SHP77 (cell line): ENCODE measurements at regions not wholly inside any gene's neighbourhood (a gene's known extent, or its start where the extent isn't known, plus 50 kb on each side); places are given as distances from the start of the nearest gene placed in this dataset.
"Not testable (repeated sequence)": the region's sequence is repeated elsewhere in the genome, so short reads cannot be mapped to it uniquely, and the experiment has no call there.

Experiments used
- DNase-seq, 2 experiments: peaks; one replicate each; lab custom pipeline; 2025; lab: John Stamatoyannopoulos, UW

DNA sequence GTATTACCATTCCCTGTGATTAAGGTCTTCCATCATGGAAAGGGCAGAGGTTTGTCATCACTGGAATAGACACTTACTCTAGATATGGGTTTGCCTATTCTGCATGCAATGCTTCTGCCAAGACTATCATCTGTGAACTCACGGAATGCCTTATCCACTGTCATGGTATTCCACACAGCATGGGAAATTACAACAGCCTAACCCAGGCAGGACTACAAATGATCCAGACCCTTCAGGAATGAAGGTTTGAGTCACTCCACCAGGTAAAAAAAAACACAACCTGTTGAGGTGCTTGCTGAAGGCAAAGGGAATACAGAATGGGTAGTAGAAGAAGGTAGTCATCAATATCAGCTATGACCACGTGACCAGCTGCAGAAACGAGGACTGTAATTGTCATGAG lies 89.0 kb upstream of the RANBP6 start:
- not testable (repeated sequence) for DNase-seq

DNA sequence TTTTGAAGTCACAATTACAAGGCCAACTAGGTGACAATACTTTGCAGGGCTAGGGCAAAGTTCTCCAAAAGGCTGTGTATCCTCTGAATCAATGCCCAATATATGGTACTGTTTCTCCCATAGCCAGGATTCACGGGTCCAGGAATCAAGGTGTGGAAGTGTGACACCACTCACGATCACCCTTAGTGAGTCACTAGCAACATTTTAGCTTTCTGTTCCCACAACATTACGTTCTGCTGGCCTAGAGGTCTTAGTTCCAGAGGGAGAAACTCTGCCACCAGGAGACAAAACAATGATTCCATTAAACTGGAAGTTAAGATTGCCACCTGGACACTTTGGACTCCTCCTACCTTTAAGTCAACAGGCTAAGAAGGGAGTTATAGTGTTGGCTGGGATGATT lies 88.5 kb upstream of the RANBP6 start:
- DNase-seq = not testable (repeated sequence)

GRCh38 chr9:6102336-6102987 lies 87.0 kb upstream of the RANBP6 start:
- not testable (repeated sequence) for DNase-seq

DNA sequence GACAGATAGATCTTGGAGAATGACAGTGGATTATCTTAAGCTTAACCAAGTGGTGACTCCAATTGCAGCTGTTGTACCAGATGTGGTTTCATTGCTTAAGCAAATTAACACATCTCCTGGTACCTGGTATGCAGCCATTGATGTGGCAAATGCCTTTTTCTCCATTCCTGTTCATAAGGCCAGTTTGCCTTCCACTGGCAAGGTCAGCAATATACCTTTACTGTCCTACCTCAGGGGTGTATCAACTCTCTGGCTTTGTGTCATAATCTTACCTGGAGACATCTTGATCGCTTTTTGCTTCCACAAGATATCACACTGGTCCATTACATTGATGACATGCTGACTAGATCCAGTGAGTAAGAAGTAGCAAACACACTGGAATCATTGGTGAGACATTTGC lies 86.3 kb upstream of the RANBP6 start:
- DNase-seq = not testable (repeated sequence)

DNA sequence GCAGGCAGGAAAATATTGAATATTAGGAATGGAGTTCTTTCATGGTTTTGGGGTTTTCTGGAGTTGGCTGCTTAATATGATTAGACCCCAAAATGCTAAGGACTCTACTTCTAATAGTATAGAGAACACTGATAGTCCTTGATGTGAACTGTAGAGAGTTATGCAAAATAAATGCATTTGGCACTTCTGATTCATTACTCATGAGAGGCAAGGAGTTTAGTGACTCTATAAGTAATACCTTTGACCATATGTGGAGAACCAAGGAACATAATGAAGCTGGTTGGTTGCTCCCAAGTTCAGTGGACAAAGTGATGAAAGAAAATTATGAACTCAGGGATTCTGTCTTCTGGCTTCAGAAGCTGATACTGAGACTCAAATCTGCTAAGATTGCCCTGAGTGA lies 83.9 kb upstream of the RANBP6 start:
- not testable (repeated sequence) for DNase-seq

GRCh38 chr9:6098431-6098830 lies 83.0 kb upstream of the RANBP6 start:
- no peak for DNase-seq

DNA sequence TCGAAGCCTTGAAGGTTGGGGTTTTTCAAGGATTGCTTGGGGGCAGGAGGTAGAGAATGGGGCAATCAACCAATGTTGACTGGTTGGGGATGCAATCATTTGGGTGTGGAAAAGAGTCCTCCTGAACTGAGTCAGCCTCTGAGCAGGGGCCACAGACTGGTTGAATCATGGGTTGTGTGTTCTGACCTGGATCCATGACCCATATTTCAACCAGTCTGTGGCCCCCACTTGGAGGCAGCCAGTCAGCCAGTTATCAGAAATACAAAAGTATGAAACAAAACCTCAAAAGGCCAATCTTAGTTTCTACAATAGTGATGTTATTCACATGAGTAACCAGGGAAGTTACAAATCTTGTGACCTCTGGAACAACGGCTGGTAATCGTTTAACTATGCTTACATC lies 81.4 kb upstream of the RANBP6 start:
- no peak for DNase-seq

DNA sequence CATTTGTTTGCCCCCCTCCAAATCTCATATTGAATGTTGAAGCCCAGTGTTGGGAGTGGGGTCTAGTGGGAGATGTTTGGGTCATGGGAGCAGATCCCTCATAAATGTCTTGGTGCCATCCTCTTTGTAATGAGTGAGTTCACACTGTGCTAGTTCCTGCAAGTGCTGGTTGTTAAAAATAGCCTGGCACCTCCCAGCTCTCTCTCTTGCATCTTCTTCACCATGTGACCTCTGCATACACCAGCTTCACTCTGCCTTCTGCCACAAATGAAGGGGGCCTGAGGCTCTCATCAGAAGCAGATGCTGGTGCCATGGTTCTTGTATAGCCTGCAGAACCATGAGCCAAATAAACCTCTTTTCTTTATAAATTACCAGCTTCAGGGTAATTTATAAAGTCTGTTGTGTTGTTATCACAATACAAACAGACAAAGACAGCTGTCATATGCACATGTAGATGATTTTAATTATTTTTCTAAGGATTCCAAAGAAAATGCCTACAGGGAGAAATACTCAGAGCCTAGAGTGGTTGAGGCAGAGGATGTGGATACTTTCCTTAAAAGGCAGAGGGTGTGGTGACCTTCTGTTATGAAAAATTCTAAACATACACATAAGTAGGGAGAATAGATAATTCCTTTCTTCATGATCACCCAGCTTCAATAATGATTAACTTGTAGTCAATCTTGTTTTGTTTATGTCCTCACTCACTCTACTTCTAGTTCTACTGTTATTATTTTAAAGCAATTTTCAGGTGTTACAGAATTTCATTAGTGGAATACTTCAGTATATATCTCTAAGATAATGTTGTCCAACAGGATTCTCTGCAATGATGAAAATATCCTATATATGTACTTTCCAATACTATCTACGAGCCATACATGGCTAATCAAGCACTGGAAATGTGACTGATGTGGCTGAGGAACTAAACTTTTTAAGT lies 75.1 kb upstream of the RANBP6 start:
- no peak for DNase-seq

DNA sequence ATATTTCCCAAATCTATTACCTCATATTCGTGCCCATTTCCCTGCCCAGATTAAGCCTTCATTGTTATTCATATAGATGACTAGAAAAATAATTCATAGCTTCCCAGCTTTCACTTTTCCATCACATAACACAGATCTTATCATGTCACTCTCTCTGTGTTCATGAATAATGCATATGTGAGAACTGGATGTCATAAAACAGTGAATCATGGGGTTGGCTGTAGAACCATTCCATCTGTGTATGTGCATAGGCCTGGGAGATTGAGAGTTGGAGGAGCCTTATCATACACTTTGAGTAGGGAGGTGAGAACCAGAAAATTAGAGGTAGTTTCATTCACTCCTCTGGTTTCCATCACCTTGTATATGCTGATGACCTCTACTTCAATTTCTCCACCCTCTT lies 73.9 kb upstream of the RANBP6 start:
- no peak for DNase-seq

GRCh38 chr9:6086006-6086655 lies 70.7 kb upstream of the RANBP6 start:
- DNase-seq = no peak

DNA sequence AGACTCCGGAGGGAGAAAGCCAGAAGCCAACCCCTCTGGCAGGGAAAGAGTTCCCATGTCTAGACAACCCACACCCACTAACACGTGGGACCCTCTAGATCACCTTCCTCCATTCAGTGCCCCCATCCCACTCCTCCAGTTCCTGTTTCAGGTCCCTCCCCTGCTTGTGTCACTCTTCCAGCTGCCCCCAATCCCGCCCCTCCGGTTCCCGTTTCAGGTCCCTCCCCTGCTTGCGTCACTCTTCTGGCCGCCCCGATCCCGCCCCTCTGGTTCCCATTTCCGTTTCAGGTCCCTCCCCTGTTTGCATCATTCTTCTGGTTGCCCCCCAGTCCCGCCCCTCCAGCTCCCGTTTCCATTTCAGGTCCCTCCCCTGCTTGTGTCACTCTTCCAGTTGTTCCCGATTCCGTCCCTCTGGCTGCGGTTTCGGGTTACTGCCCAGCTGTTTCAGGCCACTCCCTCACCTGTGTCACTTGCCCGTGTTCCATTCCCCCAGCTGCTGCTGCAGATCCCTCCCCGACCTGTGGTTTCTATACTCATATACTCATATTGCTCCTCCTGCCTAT lies 64.8 kb upstream of the RANBP6 start:
- peak; percentile 67 to 72 for DNase-seq

DNA sequence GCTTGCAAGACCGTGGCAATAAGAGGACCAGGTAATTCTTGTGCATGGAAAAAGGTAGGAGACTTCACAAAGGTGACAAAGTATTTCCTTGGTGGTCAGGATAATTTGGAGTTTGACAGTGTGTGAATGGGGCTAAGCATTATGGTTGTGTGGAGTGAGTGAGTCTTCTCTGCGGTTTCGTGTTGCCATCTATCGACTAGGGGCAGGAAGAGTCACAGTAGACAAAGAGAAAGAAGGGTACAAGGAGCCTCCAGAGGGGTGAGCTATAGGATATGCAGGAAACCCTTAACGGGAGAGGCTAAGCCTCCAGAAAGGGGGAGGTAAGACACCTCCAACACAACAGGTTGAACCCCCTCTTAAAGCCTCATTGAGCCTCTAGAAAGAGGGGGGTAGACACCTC lies 64.0 kb upstream of the RANBP6 start:
- no peak for DNase-seq

- no peak for DNase-seq
Measured at GRCh38 chr9:6078382-6079105, 63.1 kb upstream of the RANBP6 start.

- no peak for DNase-seq
Measured at GRCh38 chr9:6076851-6077250, 61.4 kb upstream of the RANBP6 start.

- DNase-seq = no peak
Measured at GRCh38 chr9:6073731-6074130, 58.3 kb upstream of the RANBP6 start.

DNA sequence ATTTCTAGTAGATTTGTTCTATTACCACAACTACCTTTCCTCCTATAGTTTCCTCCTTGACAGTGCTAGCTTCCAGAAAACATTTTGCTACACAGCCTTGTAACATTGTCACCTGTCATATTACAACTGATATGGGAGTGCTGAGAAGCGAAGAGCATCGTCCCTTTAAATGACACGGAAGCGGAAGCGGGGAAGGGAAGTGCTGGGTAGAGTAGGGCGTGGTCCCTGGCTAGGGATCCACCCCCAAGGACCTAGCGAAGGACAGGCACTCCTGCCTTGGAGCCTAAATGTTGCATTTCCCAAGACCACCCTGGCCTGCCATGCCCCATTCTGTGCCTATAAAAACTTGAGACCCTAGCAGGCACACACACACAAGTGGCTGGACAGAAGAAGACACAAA lies 57.4 kb upstream of the RANBP6 start:
- no peak for DNase-seq

- DNase-seq = no peak
Measured at GRCh38 chr9:6072453-6072852, 57.0 kb upstream of the RANBP6 start.

GRCh38 chr9:6068983-6069382 lies 53.6 kb upstream of the RANBP6 start:
- no peak for DNase-seq

DNA sequence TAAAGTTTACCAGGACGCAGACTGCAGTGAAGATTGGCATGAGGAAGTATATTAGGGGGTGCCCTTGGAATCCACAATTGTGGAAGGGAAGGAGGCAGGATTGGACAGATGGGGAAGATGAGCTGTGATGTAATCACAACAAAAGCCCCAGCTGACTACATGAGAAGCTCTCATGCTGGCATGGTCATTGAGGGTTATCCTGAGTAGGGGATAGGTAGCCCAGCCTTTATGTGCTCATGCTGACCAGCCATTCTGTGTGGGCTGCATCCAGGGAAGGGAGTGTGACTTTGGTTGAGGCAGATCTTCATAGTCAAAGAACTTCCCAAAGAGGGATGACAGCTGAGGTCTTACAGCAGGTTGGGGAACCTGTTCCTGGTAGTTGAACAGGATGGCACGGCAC lies 52.0 kb upstream of the RANBP6 start:
- no peak for DNase-seq
